ENCODE measurements at regions not wholly inside any gene's neighbourhood (a gene's known extent, or its start where the extent isn't known, plus 50 kb on each side); places are given as distances from the start of the nearest gene placed in this dataset.
"Not testable (repeated sequence)": the region's sequence is repeated elsewhere in the genome, so short reads cannot be mapped to it uniquely, and the experiment has no call there.

- DNase-seq: no peak
Observed at GRCh38 chr4:81806485-81806884, 334.8 kb upstream of the RASGEF1B start.

- no peak for DNase-seq
Observed at GRCh38 chr4:81804849-81805248, 333.1 kb upstream of the RASGEF1B start.

GRCh38 chr4:81802285-81802846, 330.7 kb upstream of the RASGEF1B start:
- no peak for DNase-seq

- DNase-seq: no peak
Observed at GRCh38 chr4:81799371-81799770, 327.7 kb upstream of the RASGEF1B start.

GRCh38 chr4:81796790-81797528, 325.3 kb upstream of the RASGEF1B start:
- DNase-seq: no peak

GRCh38 chr4:81792521-81792920, 320.8 kb upstream of the RASGEF1B start:
- no peak for DNase-seq

- DNase-seq: no peak
Observed at GRCh38 chr4:81790477-81790876, 318.8 kb upstream of the RASGEF1B start.

- DNase-seq: no peak
Observed at GRCh38 chr4:81789741-81790399, 318.2 kb upstream of the RASGEF1B start.

- no peak for DNase-seq
Observed at GRCh38 chr4:81789158-81789557, 317.5 kb upstream of the RASGEF1B start.

GRCh38 chr4:81786766-81787165, 315.1 kb upstream of the RASGEF1B start:
- no peak for DNase-seq

GRCh38 chr4:81786063-81786763, 314.5 kb upstream of the RASGEF1B start:
- DNase-seq: no peak

GRCh38 chr4:81785338-81785737, 313.6 kb upstream of the RASGEF1B start:
- no peak for DNase-seq

- DNase-seq: no peak
Observed at GRCh38 chr4:81783558-81783957, 311.9 kb upstream of the RASGEF1B start.

- no peak for DNase-seq
Observed at GRCh38 chr4:81781799-81782198, 310.1 kb upstream of the RASGEF1B start.

- DNase-seq: not testable (repeated sequence)
Observed at GRCh38 chr4:81777718-81778117, 306.0 kb upstream of the RASGEF1B start.

GRCh38 chr4:81776794-81777193, 305.1 kb upstream of the RASGEF1B start:
- no peak for DNase-seq

- DNase-seq: no peak
Observed at GRCh38 chr4:81773557-81773956, 301.9 kb upstream of the RASGEF1B start.

GRCh38 chr4:81771721-81772120, 300.0 kb upstream of the RASGEF1B start:
- DNase-seq: no peak

GRCh38 chr4:81769244-81769643, 297.5 kb upstream of the RASGEF1B start:
- DNase-seq: no peak

GRCh38 chr4:81758574-81759264, 287.0 kb upstream of the RASGEF1B start:
- no peak for DNase-seq

GRCh38 chr4:81757691-81758090, 286.0 kb upstream of the RASGEF1B start:
- DNase-seq: peak; percentile 19

- no peak for DNase-seq
Observed at GRCh38 chr4:81756973-81757372, 285.3 kb upstream of the RASGEF1B start.

- no peak for DNase-seq
Observed at GRCh38 chr4:81756042-81756441, 284.3 kb upstream of the RASGEF1B start.
